GM19043 (cell line): ENCODE measurements at regions not wholly inside any gene's neighbourhood (a gene's known extent, or its start where the extent isn't known, plus 50 kb on each side); places are given as distances from the start of the nearest gene placed in this dataset.

Experiments
- ATAC-seq: cut with Tn5 transposase; IDR thresholded peaks from one replicate; pipeline ENCODE4 v1.9.1; 2021; ENCODE audit warnings: low read depth; ENCODE audit not compliant: unreplicated experiment

DNA sequence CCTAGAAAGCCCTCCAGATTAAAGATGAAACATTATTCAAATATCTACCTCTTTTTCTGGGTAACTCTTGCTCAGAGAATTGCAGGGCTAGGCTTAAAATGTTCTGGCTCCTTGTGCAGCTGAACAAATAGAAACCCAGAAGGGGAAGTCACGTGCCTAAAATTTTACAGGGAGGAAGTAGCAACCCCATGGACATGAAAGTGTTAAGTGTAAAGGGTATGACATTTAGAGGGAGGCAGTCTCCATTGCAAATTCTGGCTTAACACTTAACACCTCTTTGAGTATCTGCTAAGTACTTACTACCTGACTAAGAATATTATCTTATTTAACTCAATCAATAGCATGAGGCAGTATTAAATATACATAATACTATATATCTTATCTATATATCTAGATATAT is 376.1 kb upstream of the ERCC4 start:
- no peak for ATAC-seq

DNA sequence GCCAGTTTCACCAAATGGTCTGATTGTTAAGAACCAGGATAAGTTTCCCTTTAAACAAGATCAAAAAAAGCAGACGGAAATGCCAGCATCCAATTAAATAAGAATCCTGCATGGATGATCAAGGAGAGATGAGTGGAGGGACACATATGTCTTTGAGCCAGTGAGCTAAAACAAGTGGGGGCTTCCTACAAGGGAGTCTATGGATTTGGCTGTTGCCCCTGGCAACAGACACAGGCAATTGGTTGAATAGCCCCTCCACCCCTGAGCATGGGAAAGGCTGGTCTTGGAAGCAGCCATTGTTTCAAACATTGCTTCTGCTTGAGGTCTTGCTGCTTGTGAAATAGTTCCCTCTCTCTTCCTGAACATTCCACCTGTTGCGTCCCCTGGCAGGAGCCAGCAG is 374.7 kb upstream of the ERCC4 start:
- ATAC-seq: no peak

DNA sequence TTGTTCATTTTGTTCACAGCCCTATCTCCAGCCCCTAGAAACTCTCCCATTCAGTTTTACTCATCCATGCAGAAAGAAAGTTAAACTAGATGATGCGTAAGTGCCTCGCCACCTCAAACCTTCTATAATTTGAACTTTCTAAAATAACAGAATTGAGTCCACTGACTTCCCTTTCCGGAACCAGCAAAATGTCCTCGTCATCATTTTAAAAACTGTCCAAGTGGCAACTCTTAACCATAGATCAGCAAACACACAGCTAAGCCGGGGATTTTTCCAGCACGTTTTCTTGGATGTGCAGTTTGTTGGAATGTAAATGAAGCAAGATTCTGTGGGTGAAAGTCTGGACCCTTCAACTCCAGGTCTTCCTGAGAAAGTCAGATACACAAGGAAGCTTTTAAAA is 369.7 kb upstream of the ERCC4 start:
- ATAC-seq: no peak

DNA sequence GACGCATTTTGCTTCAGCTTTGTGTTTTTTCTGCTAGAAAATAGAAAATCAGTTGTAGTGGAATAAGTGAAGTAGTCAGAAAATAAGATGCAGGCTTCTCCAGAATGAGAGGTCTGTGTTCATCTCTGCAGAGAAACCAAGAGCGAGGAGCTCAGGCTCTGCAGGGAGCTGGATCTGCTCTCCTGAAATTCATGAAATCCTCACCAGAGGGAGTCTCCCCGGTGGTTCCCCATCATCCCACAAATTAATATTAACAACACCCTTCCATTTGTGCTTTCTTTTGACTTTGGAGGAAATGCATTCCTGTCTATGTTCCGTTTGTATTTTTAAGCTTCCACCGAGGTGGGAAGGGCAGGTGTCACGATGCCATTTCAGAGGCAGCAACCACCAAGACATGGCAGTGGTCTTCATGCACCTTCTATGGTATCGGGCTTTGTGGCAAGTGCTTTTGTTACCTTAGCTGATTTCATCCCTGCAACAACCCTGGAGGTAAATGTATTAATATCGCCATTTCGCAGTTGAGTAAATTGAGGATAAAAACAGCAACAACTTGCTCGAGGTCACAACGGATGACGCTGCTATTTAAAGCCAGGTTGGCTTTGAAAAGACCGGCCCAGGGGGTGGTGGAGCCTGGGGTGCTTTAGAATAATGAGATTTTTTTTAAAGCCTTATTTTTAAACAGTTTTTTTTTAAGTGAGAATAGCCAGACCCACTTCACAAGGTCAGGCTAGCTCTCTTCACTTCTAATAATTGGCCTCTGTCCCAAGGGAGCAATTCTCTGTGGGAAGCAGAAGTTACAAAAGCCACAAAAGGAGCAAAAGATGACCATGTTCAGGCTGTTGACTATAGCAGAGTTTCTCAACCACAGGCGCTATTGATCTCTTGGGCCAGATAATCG is 367.6 kb upstream of the ERCC4 start:
- ATAC-seq: no peak

- ATAC-seq: no peak
Observed at GRCh38 chr16:13552960-13553257, 367.0 kb upstream of the ERCC4 start.

DNA sequence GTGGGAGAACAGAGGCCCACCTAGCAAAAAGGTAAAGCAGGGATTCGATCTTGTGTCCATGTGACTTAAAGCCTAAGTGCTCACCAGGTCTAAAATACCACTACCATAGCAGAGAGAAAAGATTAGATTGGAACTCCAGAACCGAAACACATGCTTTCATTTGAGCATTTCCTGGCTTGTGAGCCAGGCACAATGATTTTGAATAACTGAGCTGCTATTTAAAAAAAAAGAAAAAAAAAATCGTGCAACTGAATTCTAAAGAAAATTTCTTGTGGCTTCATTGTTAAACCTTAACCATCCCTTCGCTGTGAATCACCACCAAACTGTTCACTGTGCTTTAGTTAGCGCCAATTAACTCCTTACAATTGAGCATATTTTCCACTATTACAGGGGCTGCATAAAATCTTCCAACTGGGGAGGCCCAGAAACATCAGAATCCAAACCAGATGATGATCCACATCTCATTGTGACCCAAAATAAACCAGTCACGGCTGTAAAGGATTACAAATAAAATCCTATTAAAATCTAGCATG is 366.4 kb upstream of the ERCC4 start:
- ATAC-seq: no peak

GRCh38 chr16:13554005-13554404 is 365.9 kb upstream of the ERCC4 start:
- no peak for ATAC-seq

DNA sequence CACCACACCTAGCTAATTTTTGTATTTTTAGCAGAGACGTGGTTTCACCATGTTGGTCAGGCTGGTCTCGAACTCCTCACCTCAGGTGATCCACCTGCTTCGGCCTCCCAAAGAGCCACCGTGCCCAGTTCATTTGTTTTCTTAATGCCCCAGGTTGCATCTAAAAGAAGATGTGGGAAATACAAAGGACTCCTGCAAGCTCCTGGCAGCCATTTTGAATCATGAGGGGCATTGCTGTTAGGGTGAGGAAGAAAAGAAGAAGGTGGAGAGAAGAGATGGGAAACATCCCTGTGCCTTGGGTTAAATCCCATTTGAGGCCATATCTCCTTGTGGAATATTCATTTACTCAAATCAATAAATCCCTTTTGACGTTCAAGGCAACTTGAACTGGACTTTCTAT is 365.3 kb upstream of the ERCC4 start:
- ATAC-seq: no peak

- ATAC-seq: no peak
Observed at GRCh38 chr16:13557418-13557817, 362.5 kb upstream of the ERCC4 start.

DNA sequence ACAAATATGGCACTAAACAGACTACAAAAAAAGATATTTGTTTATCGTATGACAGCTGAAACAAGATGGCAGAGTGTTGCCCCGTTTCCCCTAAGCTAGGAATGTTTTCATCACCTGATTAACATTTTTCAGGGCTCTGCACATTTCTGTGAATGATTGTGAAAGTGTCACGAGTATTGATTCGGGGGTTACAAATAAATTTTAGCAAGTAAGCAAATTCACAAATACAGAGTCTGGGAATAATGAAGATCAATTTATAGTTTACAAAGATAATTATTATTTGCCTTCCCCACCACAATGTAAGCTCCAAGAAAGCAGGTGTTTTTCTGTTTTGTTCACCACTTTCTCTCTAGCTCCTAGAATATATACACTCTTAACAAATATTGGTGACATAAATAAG is 361.2 kb upstream of the ERCC4 start:
- no peak for ATAC-seq

- ATAC-seq: no peak
Observed at GRCh38 chr16:13559624-13560023, 360.3 kb upstream of the ERCC4 start.

DNA sequence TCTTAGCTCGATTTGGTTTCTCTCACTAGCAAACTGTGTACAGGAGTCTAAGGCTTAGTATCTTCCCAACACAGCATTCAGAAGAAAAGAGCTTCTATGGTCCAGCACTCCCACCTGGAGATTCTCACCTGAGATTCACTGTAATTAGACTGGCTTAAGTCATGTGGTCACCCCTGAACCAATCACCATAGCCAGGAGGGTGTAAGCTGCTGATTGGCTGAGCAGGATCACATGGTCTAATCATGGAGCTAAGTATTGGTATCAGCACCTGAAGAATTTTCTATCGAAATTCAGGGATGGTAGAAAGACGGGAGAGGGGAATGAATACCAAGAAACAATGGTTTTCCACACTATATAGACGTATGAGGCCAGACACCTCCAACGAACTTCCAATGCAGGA is 359.8 kb upstream of the ERCC4 start:
- ATAC-seq: no peak

DNA sequence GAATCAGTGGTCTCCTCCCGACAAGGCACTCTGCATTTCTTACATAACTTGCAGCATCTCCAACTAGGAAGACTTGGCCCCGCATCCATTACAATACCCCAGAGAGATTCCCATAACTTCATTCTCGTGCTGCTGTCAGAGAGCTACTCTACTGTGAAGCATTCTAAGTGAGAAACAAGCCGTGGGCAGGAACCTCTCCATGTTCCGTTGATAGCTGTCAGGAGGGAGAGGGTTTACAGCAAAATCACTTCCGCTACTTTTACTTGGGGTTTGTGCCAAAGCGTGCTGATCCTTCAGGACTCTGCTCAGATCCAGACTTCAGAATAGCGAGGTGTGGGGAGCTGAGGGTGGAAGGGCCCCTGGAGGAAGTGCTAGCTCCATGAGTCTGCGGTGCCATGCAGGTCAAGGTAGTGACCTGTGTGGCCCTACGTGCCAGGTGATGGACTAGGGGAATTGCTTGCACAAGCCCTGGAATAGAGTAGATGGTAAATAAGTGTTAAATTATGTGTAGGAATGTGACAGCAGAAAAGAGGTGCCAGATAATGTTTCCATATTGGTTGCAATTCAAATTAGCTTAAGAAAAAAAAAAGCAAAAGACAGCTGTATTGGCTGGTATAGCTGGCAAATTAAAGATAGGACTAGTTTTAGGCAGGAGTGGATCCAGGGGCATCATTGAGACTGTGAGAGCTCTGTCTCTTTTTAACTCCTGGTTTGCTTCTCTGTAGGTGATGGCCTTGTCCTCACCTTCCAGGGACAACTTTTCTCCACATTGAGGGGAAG is 358.5 kb upstream of the ERCC4 start:
- no peak for ATAC-seq

- ATAC-seq: no peak
Observed at GRCh38 chr16:13568803-13569202, 351.2 kb upstream of the ERCC4 start.

DNA sequence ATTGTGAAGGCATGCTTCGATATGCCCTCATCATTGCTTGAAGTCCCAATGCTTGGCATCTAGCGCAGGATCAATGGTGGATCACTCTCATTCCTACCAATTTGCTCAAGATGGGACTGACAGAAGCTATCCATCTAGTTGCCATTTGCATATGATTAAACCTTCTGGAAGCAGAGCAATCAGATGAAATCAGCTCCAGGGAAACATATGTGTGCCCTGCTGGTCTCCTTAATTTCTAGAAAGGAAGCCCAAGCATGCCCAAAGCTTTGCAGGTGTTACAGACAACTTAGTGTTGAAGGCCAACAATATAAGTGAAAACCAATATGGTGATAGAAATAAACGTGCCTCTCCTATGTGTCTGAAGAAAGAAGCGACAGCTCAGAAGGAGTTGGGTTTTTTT is 350.0 kb upstream of the ERCC4 start:
- no peak for ATAC-seq

DNA sequence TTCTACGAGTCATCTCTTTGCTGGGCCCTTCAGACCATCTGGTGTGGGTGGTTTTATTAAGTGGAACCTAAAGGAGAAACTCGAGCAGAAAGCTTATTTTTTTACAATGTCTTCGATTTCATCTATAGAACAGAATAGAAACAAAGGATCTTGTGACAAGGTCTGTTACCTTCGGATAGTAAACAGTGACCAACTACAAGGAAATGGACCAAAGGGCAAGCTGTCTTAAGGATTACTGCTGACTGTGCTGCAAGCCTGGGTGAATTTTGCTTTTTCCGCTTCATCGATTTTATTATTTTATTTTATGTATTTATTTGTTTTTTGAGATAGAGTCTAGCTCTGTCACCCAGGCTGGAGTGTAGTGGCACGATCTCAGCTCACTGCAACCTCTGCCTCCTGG is 348.9 kb upstream of the ERCC4 start:
- ATAC-seq: no peak

DNA sequence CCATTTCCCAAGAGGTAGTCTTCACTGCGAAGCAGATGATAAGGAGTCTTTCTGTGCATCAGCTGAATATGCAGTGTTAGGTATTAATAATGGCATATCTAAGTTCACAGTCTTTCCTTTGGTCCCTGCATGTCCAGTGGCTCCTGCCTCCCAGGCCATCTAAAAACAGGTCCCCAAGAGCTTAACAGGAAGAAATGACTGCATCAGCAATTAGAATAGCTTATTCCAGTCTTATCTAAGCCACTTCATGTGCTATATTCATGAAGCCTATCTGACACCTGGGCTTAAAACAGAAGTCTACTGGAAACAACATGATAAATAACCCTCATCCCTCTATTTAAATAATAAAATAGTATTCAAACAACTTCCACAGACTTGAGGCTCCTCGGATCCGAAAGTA is 346.1 kb upstream of the ERCC4 start:
- no peak for ATAC-seq

DNA sequence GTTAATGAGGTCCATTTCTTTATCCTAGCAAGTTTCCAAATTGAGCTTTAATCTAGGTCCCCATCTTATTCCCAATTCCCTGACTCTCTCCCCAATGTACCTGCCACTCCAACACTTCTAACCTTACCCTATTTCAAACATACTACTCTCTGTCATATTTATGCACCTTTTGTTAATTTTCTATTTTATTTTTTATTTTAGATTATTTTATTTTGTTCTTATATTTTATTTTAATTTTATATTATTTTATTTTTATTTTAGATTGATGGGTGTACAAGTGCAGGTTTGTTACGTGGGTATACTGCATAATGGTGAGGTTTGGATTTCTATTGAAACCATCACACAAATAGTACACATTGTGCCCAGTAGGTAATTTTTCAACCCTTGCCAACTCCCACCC is 333.9 kb upstream of the ERCC4 start:
- no peak for ATAC-seq

DNA sequence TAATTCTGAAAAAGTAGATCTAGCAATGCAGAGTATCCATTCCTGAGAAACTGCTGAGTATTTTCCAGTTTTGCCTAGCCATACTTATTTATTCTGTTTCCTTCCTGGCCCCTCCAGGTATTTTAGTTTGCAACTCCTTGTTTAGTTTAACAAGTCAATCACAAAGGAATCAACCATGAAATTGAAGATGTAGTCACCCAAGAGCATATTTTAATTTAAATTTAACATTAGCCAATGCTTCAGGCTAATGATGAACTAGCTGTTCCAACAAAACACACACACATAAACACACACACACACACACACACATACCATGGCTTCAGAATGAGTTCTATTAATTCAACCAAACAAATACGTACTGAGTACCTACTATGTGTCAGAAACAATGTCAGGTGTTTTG is 332.8 kb upstream of the ERCC4 start:
- ATAC-seq: no peak

DNA sequence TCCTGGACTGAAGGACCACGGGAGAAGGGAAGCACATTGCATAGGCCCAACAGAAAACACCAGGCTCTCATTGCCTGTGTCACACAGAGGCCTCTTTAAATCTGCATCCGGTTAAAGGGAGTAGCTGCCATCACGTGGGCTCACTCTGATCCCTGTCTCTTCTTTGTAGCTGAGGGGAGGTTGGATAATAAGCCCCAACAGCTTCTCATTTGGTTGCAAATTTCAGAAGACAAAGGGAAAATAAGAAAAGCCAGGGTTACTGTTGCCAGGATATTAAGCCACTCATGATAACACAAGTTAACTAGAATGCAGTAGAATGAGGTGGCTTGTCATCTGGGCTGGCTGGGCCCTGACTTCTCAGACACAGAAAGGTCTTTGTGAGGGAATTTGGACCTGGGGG is 325.1 kb upstream of the ERCC4 start:
- ATAC-seq: no peak

GRCh38 chr16:13606804-13607203 is 313.1 kb upstream of the ERCC4 start:
- no peak for ATAC-seq

DNA sequence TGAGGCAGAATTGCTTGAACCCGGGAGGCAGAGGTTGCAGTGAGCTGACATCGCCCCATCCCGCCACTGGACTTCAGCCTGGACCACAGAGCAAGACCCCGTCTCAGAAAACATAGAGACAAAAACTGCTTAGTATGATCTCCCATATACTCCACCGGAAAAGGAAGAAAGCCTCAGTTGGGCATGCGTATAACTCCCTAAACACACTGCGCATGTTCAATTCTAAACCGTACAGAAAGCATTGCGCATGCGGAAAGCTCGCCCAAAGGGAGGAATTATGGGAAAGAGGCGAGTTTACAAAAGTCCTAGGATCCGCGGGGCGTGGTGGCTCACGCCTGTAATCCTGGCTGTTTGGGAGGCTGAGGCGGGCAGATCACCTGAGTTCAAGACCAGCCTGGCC is 312.7 kb upstream of the ERCC4 start:
- ATAC-seq: no peak
